Posterior cingulate gyrus (tissue), 11 donors: ENCODE measurements at regions not wholly inside any gene's neighbourhood (a gene's known extent, or its start where the extent isn't known, plus 50 kb on each side); places are given as distances from the start of the nearest gene placed in this dataset.
"Not testable (repeated sequence)": the region's sequence is repeated elsewhere in the genome, so short reads cannot be mapped to it uniquely, and the experiment has no call there.

Experiments used
- DNase-seq, 10 donors: peaks; one replicate each; pipeline versions ENCODE4 v3.0.0 to v3.0.0-alpha.2; 2020 to 2021; ENCODE audit warnings: mixed read lengths in 3 of 10
- intact Hi-C: fragments of 100-400 bp; cut with DNase I; formaldehyde crosslinking; loops from one replicate; pipeline ENCODE4 v1.15.1; 2023

DNA sequence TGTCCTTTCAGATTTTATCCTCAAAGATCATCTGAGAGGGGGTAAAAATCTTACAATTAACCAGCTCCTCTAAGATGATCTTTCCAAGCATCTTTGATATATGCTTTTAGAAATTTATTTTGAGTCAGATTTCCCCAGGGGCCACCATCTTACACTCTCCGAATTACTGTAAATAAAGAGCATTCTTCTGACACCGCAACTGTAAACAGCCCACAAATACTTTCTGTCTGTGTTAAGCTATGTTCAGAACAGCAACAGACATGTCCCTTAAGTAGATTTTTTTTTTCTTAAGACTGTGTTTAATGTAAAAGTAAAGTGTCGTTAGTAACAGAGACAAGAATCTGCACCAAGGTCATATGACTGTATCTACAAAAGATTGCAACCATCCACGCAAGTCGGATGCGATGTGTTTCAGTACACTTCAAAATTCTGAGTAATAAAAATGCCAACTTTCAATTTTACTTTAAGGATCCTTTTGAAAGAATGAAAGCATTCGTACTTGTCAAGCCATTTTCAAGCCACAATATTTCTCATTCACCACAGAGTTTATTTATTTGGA lies 159.0 kb upstream of the KCNH8 start:
- intact Hi-C loops, result loop anchor here (2.0 to 5.0 kb wide), 3 partner anchors 99 to 427 kb away; no protein-coding TSS in a partner anchor

DNA sequence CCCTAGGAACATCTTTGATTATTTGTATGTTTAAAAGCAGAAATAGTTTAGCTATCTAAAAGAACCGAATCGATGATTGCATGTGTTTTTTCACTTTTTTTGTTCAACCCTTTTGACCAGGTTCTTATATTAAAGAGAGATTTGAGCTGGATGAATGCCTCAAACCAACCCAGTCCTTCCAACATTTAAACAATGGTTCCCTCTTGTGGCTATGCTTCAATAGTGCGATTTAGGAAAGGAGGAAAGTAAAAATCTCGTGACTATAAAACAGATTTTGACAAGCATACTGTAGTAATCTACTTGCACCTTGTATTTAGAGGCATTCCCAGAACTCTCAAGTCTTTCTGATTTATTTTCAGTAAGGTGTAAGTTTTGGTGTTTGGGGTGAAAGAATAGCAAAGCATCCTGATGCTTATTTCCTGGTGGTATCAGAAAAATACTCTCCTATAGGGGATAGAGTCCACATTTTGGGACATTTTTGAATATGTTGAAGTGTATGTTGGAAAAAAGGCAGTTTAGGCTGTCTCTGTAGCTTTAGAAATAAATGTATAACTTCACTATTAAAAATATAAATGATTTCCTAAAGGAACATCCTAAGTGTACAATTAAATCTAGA lies 159.6 kb upstream of the KCNH8 start:
- intact Hi-C loops, result loop anchor here (2.0 to 5.0 kb wide), 3 partner anchors 98 to 426 kb away; no protein-coding TSS in a partner anchor
- DNase-seq, result no peak

More for the DNA sequence above, 159.0 kb upstream of the KCNH8 start:
- DNase-seq, result no peak

DNA sequence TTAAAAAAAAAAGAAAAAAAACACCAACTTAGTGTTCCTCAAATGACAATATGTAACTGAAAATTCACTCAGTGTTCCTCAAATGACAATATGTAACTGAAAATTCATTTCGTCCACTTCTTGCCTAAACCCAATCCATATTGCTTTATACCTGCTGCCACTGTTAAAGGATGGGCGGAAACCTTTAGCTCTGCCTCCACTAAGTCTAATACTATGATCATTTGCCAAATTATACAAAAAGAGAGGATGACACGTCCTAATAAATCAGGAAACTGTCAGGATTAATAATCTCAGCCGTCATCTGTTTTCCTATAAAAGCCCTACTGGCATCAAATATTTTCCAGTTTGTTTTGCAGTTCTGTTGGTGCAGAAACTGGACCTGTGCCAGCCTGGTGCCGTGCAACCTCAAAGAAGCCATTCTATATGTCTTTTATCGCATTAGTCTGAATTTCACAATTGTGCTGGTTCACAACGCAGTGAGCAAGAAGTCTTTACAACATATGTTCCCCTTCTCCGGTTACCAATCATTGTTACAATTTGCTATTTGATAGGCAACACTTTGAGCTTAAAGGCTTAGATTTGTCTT lies 160.4 kb upstream of the KCNH8 start:
- peak in 1 of 10 donors; percentile 16 for DNase-seq
- intact Hi-C loops, result loop anchor here (2.0 to 5.0 kb wide), 3 partner anchors 97 to 426 kb away; no protein-coding TSS in a partner anchor

DNA sequence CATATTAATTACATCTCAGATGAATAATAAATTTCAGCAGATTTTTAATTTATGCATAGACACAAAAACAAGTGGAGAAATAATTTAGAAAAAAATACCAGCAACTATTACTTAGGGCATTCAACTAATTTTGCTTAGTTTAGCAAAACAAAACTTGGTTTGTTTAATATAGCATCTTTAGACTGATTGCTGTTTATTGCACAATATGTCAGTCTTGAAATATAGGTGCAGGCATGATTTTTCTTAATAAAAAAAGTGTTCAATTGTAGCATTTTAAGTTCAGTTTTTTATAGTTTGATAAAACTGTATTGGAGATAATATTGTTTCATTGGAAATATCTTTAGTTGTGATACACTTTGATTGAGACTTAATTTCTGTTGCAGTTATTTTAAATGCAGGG lies 161.2 kb upstream of the KCNH8 start:
- intact Hi-C loops, result loop anchor here (5.0 kb wide), 2 partner anchors 140 to 425 kb away; no protein-coding TSS in a partner anchor
- DNase-seq, result no peak

DNA sequence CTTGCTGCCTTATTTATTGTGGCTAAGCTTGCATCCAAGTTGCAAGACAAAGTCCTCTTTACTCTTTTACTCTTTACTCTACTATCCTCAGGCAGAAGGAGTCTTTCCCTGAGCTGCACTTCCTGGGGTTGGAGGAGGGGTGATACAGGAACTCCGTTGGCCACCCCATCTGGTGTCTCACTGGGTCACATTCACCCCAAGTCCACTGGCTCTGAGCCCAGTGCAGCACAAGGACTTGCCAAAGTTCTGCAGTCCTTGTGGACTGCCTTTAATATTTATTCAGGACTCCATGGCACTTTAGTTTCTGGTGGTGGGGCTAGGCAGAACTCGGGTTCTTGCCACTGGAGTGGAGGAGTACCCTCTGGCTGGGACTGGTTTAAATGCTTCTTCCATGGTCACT lies 165.4 kb upstream of the KCNH8 start:
- intact Hi-C loops, result no loop called here
- no peak for DNase-seq

DNA sequence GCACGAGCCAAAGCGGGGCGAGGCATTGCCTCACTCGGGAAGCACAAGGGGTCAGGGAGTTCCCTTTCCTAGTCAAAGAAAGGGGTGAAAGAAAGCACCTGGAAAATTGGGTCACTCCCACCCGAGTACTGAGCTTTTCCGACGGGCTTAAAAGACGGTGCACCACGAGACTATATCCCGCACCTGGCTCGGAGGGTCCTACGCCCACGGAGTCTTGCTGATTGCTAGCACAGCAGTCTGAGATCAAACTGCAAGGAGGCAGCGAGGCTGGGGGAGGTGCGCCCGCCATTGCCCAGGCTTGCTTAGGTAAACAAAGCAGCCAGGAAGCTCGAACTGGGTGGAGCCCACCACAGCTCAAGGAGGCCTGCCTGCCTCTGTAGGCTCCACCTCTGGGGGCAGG lies 172.2 kb upstream of the KCNH8 start:
- DNase-seq, intact Hi-C loops: not testable (repeated sequence)

DNA sequence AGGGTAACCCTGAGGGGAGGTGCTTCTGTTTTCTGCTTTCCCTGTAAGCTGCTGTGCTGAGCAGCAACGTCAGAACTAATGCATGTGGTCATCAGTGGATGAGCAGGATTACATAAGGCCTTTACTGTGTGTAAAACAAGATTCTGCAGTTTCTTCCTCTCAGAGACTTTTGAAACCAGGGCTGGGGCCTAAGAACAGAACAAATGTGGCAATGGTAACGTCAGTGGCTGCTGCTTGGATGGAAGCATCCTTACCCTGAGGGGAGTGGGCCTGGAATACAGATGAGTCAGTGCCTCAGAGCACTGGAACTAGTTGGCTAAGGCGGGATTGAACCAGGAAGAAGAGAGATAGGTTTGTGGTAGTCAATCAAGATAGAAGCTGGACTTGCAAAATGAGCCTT lies 180.2 kb upstream of the KCNH8 start:
- intact Hi-C loops, result no loop called here
- no peak for DNase-seq

DNA sequence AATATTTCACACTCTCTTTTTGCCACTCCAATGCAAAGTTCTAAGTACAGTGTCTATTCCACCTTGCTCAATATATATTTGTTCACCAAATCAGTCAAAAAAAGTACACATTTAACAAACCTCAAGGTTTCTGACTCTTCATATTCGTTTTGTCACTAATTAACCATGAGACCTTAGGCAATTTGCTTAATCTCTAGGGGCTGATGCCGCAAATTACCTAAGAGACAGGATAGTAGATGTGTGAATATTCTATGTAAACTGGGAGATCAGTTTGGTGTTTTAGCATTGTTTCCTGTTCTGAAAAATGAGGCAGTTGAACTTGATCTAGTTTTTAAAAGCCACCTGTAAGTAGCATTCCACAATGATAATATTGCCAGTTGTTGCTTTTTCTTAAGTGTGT lies 182.5 kb upstream of the KCNH8 start:
- intact Hi-C loops, result no loop called here

DNA sequence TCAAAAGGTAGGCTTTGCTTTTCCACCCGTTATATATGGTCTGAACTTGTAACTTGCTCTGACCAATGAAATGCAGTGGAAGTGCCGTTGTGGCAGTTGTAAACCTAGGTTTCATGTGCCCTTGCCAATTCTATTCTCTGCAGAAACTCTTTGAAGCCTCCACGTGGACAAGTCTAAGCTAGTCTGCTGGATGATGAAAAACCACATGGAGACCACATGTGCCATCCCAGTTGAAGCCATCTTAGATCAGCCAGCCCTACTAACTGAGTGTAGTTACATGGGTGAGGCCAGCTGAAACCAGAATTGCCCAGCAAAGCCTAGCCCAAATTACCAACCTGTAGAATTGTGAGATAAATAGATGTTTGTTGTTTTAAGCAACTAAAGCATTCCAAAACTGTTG lies 183.7 kb upstream of the KCNH8 start:
- intact Hi-C loops, result no loop called here
- no peak for DNase-seq

More for the DNA sequence above, 182.5 kb upstream of the KCNH8 start:
- no peak for DNase-seq

DNA sequence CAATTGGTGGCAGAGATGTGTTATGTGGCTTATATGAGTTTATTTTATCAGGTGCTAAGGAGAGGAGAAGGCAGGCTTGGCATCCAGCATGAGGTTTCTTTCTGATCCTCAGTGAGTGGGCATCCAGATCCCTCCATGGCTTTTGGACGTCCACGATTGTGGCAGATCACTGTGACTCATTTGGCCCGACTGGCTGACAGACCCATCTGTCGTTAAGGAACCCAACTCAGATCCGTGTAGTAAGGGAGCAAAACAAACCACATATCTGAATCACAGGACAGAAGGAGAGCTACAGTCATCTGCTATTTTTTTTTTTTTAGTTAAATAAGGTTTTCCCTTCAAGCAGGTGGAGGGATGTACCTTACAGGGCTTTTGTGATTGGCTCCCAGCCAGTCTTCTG lies 197.0 kb upstream of the KCNH8 start:
- DNase-seq, result peak in 8 of 10 donors; percentile 20 to 92 (median 51)
- intact Hi-C loops, result no loop called here

DNA sequence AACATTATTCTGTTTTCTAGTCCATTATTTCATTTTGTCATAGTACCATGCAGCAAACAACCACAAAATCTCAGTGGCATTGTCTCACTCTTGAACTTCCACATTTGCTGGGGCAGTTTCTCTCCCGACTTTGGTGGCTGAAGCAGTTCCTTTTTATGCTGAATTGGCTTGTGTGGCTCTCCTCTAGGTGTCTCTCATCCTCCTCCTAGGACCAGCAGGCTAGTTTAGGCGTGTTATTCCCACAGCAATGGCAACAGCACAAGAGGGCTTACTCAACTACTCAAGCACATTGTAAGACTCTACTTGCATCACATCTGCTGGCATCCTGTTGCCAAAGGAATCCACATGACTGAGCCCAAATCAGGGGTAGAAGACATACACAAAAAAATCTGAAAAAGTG lies 201.8 kb upstream of the KCNH8 start:
- peak in 2 of 10 donors; percentile 2 to 9 for DNase-seq
- intact Hi-C loops, result no loop called here

DNA sequence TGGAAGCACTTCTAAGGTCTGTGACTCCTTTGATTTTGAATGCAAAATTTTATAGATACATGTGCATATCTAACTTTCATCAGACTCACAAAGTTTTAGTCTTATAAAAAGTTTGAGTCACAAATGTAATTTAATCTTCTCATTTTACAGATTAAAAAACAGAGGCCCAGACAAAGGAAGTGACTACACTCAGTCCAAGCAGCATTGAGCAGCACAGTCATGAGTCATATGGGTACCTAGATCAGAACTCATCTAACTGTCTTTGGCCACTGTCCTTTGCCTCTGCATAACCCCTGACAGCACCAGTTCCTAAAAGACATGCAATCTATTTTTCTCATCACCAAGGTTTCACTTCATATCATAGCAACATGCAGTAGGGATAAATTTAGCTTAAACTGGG lies 210.7 kb upstream of the KCNH8 start:
- intact Hi-C loops, result no loop called here
- no peak for DNase-seq

DNA sequence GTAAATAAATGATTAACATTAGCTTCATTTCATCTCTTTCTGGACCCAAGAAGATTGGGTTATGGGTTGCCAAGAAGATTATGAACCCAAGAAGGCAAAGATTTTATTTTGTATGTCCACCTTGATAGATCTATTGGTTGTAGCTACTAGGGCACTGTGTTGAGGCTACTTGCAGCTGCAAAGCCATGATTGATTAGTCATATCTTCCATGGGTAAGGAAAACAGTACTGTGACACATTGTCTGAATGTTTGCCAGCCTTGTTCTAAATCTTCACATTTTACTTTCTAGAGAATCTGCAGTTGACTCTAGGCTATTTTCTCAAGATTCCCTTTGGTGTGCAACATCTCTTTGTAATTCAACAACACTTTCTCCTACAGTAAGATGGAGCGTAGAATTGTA lies 229.2 kb upstream of the KCNH8 start:
- intact Hi-C loops, result no loop called here
- no peak for DNase-seq

DNA sequence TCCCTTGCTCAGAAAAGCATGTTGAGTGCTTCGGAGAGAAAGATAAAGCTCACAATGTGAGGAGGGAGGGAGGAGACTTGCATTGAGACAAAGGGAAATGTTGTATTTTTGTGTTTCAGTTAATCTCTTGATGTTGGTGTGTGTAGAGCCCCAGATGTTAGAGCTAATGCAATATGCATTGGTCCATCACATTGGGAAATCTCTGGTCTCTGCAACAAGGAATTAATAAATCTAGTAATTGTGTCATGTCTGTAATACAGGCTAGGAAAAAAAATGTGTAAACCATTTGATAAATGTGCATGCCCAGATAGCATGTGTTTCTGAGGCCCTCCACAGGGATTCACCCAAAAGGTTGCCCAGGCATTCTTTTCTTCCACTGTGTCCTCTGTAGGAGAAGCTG lies 230.4 kb upstream of the KCNH8 start:
- no peak for DNase-seq
- intact Hi-C loops, result no loop called here

DNA sequence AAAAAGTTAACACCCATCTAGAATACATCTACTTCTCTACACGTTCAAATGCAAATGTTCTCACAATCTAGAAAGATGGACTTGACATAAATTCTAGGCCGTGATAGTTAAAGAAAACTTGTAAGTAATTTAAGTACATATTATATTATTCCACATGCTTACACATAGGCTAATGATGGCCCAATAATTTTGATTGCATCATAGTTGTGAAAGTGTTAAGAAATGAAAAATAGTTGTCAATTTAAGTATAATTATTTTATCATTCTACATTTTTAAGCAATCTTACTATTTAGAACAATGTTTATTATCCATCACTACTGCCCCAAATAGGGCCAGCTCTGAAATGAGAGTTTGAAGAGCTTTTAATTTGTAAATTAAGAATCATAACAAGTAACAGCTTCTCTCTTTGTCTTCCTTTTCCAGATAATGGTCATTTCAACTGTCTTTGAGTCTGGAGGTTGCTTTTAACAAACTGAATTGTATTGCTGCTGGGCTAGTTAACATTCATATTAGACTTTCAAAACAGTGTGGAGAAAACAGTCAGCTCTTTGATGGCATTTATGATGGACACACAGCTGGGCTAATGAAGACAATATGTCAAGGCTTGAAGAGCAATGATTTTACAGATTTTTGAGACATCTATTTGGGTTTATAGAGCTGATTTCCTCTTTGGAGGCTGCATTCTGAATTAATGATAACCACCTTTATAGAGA lies 246.1 kb upstream of the KCNH8 start:
- no peak for DNase-seq
- intact Hi-C loops, result no loop called here

DNA sequence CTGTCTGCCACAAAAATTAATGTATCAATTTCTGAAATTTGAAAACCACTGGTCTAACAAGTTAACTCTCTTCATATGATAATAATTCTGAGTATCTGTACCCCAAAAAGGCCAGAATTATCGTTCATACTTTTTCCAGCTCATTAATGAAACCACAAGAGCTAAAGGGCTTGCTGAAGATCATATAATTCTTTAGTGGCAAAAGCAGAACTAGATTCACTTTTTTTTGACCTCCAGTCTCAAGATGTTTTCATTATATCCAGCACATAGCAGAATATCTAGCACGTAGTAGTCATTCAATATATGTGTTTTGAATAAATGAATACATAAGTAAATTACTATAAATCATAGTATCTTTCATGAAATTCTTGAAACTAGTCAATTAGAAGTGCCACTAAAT lies 246.7 kb upstream of the KCNH8 start:
- intact Hi-C loops, result no loop called here
- no peak for DNase-seq

DNA sequence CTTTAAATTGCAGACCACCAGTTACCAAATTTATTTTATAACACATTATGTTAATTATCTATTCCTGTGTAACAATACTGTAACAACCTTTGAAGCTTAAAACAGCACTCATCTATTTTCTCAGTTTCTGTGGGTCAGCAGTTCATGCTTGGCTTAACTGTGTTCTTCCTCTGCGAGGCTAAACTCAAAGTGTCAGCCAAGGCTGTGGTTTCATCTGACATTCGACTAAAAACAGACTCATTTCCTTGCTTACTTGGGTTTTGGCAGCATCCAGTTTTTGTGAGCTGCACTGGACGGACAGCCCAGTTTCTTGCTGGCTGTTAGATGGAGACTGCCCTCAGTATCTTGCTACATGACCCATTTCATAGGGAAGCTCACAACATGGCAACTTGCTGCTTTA lies 247.3 kb upstream of the KCNH8 start:
- DNase-seq, result no peak
- intact Hi-C loops, result no loop called here

DNA sequence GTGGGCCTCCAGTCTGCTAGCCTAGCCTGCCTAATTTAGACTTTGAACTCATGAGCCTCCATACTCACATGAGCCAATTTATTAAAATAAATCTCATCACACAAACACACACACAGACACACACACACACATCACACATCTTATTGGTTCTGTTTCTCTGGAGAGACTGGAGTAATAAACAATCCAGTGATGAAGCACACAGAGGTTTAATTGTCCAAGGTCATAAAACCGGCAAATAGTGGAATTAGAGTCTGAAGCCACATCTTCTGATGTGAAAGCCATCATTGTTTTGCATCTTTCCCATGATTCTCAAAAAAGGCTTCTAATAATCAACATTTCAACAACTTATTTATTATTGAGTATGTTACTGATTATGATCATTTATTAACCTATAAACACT lies 249.4 kb upstream of the KCNH8 start:
- DNase-seq, result no peak
- intact Hi-C loops, result no loop called here

DNA sequence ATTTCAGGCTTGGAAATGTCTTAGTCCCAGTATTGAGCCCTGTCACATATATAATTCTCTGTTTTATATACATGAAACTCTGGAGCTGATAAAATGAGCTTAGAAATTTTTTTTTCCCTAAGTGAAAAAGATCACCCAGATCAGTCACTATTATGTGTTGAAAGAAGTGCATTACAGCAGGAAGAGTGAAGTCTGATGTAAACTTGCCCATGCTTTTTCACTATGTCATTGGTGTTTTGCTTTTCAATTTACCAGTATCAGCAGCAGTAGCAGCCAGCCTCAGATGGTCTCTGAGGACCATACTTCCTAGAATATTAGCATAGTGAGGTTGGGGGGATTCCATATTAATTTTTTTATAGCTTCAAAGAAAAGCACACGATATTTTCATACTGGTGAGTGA lies 255.6 kb upstream of the KCNH8 start:
- intact Hi-C loops, result no loop called here
- DNase-seq, result no peak

DNA sequence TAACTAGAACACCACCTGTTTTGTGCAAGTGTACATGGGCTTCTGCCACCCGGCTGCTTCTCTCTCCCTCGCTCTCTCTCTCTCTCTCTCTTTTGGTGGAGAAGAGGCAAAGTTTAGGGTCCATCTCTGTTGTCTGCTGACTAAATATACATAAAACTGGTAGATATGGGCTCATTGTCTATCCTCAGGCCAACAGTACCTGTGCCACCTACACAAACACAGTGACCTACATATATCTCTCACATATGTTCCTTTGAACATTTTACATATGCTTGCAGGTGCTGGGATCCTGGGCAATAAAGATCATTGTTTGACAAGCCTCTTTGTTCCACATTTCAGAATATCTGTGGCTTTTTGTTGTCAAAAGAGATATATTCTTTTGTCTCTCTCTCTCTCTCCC lies 256.3 kb upstream of the KCNH8 start:
- DNase-seq, result no peak
- intact Hi-C loops, result no loop called here

DNA sequence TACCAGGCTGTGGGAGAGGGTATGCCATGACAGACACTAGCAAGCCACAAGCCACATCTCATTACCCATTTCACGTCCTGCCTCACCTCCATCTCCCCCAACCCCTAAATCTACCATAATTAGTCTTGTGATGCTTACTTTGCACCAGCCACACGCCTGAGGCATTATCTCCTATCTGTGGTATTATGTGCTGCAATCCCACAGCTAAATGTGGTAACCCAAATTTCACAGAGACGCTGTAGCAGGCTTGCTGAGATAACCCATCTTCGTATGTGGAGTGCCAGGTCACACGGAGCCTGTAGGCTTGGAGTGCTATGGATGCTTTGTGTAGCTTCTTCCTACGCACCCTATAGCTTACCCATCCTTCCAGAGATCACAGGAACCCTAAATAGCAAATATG lies 256.7 kb upstream of the KCNH8 start:
- intact Hi-C loops, result loop anchor here (2.0 kb wide), 1 partner anchor 97 kb away; no protein-coding TSS in a partner anchor
- peak in 6 of 10 donors; percentile 17 to 83 (median 42) for DNase-seq
